ENCODE measurements at regions not wholly inside any gene's neighbourhood (a gene's known extent, or its start where the extent isn't known, plus 50 kb on each side); places are given as distances from the start of the nearest gene placed in this dataset.

DNA sequence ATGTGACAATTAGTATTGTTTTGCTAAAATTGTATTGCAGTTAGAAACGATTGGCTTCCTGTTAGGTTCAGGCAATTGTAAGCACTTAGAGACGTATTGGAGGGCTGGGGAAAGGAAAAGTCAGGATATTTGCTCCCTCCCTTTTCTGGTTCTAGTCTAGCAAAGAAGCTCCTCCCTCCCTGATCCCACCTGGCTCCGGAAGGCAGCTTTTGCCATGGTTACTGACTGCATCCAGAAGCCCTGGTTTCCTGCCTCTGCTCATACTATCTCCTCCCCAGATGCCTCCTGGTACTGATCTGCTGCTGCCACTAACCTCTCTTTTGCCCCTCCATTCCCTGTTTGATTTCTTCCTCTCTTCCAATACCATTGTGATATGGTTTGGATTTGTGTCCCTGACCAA is 275.9 kb downstream of the MREG start:
- no peak for TF ChIP-seq POLR2A (IDR thresholded peaks at IDR 0.05)
- TF ChIP-seq, protein P1, sequence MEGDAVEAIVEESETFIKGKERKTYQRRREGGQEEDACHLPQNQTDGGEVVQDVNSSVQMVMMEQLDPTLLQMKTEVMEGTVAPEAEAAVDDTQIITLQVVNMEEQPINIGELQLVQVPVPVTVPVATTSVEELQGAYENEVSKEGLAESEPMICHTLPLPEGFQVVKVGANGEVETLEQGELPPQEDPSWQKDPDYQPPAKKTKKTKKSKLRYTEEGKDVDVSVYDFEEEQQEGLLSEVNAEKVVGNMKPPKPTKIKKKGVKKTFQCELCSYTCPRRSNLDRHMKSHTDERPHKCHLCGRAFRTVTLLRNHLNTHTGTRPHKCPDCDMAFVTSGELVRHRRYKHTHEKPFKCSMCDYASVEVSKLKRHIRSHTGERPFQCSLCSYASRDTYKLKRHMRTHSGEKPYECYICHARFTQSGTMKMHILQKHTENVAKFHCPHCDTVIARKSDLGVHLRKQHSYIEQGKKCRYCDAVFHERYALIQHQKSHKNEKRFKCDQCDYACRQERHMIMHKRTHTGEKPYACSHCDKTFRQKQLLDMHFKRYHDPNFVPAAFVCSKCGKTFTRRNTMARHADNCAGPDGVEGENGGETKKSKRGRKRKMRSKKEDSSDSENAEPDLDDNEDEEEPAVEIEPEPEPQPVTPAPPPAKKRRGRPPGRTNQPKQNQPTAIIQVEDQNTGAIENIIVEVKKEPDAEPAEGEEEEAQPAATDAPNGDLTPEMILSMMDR (IDR thresholded peaks at IDR 0.05) = no peak

All from body of pancreas (tissue), 4 donors.